NCI-H2107 treated with DMSO at 0.1 percent for 48 hours (cell line): ENCODE measurements at regions not wholly inside any gene's neighbourhood (a gene's known extent, or its start where the extent isn't known, plus 50 kb on each side); places are given as distances from the start of the nearest gene placed in this dataset.
A peak's percentile ranks its signal among the peaks of the same experiment; 100 is the strongest.

Experiments used
- DNase-seq: peaks from one replicate; lab custom pipeline; 2025; ENCODE audit not compliant: unreplicated experiment; lab: John Stamatoyannopoulos, UW

- DNase-seq, result no peak
Measured at GRCh38 chr5:109476292-109476691, 66.5 kb upstream of the PJA2 start.

- DNase-seq, result no peak
Measured at GRCh38 chr5:109469896-109470662, 60.3 kb upstream of the PJA2 start.

GRCh38 chr5:109468737-109469420 lies 59.1 kb upstream of the PJA2 start:
- DNase-seq, result peak; percentile 71

GRCh38 chr5:109468288-109468676 lies 58.5 kb upstream of the PJA2 start:
- DNase-seq, result peak; percentile 1

- no peak for DNase-seq
Measured at GRCh38 chr5:109467058-109467457, 57.3 kb upstream of the PJA2 start.
